B cell (primary cell): ENCODE measurements at regions not wholly inside any gene's neighbourhood (a gene's known extent, or its start where the extent isn't known, plus 50 kb on each side); places are given as distances from the start of the nearest gene placed in this dataset.

ENCODE experiments used
- ATAC-seq: fragments of 200-7000 bp; cut with Tn5 transposase; one replicate; pipeline ENCODE4 v1.10.0; 2021; ENCODE audit warnings: low read depth, mild to moderate bottlenecking, moderate number of reproducible peaks, moderate library complexity
- CTCF ChIA-PET: fragments of 350-600 bp; sonication (Branson Sonifier 250); formaldehyde crosslinking; loops from one replicate; lab custom pipeline; 2021; ENCODE audit warnings: antibody characterized with exemption, inconsistent platforms; lab: Charles Lee
- POLR2A ChIA-PET: fragments of 350-600 bp; sonication (Branson Sonifier 250); formaldehyde crosslinking; loops from one replicate; lab custom pipeline; 2021; ENCODE audit warnings: antibody characterized with exemption; lab: Charles Lee
- DNase-seq: peaks from one replicate; pipeline ENCODE4 v3.0.0; 2013
- H2AFZ ChIP-seq: 2 replicates; pipeline ENCODE4 v1.6.1; 2012; ENCODE audit warnings: mild to moderate bottlenecking, low read depth, low read length; ENCODE audit not compliant: insufficient read depth, poor library complexity, severe bottlenecking
- H3K27ac ChIP-seq, 2 donors: 1 replicate in 1 of 2; 2 replicates in 1 of 2; pipeline ENCODE4 v1.5.1; 2012 to 2013; ENCODE audit warnings: low read length in 2 of 2, mild to moderate bottlenecking in 2 of 2, moderate library complexity in 1 of 2
- H3K27me3 ChIP-seq, 4 experiments: fragments of 200-600 bp in 1 of 4; sonication (generic) in 1 of 4; replicated peaks in 1 of 4; 1 replicate in 2 of 4; 2 replicates in 2 of 4; pipeline versions ENCODE4 v1.6.1 to v1.7.0; 2013 to 2016; ENCODE audit warnings: low read length in 3 of 4, mild to moderate bottlenecking in 2 of 4, mixed read lengths in 1 of 4, moderate library complexity in 1 of 4; ENCODE audit not compliant: insufficient read depth in 4 of 4, control insufficient read depth in 3 of 4; ENCODE audit errors: control extremely low read depth in 1 of 4
- H3K36me3 ChIP-seq, 2 experiments: replicated peaks in 1 of 2; 1 replicate in 1 of 2; 2 replicates in 1 of 2; pipeline versions ENCODE4 v1.6.1 to v1.7.1; 2013; ENCODE audit warnings: low read length in 1 of 2; ENCODE audit not compliant: insufficient read depth in 2 of 2, control insufficient read depth in 1 of 2; ENCODE audit errors: control extremely low read depth in 1 of 2, extremely low read depth in 1 of 2
- H3K4me1 ChIP-seq, 2 donors: fragments of 200-600 bp in 1 of 2; sonication (generic) in 1 of 2; 1 replicate in 1 of 2; 2 replicates in 1 of 2; pipeline versions ENCODE4 v1.5.1 to v1.6.1; 2013 to 2017; ENCODE audit warnings: low read length in 2 of 2; ENCODE audit not compliant: control insufficient read depth in 2 of 2, insufficient read depth in 2 of 2
- H3K4me2 ChIP-seq: replicated peaks from 2 replicates; pipeline ENCODE3; 2012; ENCODE audit warnings: mild to moderate bottlenecking, low read depth, low read length; ENCODE audit not compliant: poor library complexity, severe bottlenecking
- H3K4me3 ChIP-seq, 5 experiments: fragments of 200-600 bp in 1 of 5; sonication (generic) in 1 of 5; 1 replicate in 3 of 5; 2 replicates in 2 of 5; pipeline versions ENCODE4 v1.5.1 to v1.7.0; 2011 to 2016; ENCODE audit warnings: low read length in 4 of 5, mild to moderate bottlenecking in 4 of 5, low read depth in 2 of 5, control low read depth in 1 of 5, moderate library complexity in 1 of 5; ENCODE audit not compliant: insufficient read depth in 1 of 5; ENCODE audit errors: control extremely low read depth in 1 of 5, extremely low read depth in 1 of 5
- H3K79me2 ChIP-seq: fragments of 200-600 bp; sonication (generic); one replicate; pipeline ENCODE4 v1.6.0; 2016; ENCODE audit warnings: low read length; ENCODE audit not compliant: control insufficient read depth, insufficient read depth
- H3K9ac ChIP-seq: fragments of 200-600 bp; sonication (generic); 2 replicates; pipeline ENCODE4 v1.6.1; 2017; ENCODE audit warnings: mild to moderate bottlenecking, low read length, moderate library complexity
- H3K9me3 ChIP-seq, 3 donors: one replicate each; pipeline versions ENCODE4 v1.6.1 to v1.7.1; 2013; ENCODE audit warnings: low read length in 2 of 3; ENCODE audit not compliant: control insufficient read depth in 2 of 3, insufficient read depth in 1 of 3; ENCODE audit errors: control extremely low read depth in 1 of 3
- H4K20me1 ChIP-seq: 2 replicates; pipeline ENCODE4 v1.6.0; 2012; ENCODE audit warnings: mild to moderate bottlenecking, low read length; ENCODE audit not compliant: insufficient read depth, control insufficient read depth, poor library complexity, severe bottlenecking
- H3K27ac Mint-ChIP-seq: one replicate; pipeline ENCODE4 v1.8.0; 2021; ENCODE audit warnings: mixed read lengths
- H3K27me3 Mint-ChIP-seq: one replicate; pipeline ENCODE4 v1.8.0; 2021; ENCODE audit warnings: mixed read lengths
- H3K4me1 Mint-ChIP-seq: one replicate; pipeline ENCODE4 v1.8.0; 2021; ENCODE audit warnings: mixed read lengths
- H3K4me3 Mint-ChIP-seq: one replicate; pipeline ENCODE4 v1.8.0; 2021; ENCODE audit warnings: mixed read lengths
- H3K9me3 Mint-ChIP-seq: one replicate; pipeline ENCODE4 v1.8.0; 2022; ENCODE audit warnings: mixed read lengths; ENCODE audit not compliant: insufficient read depth
- EZH2 ChIP-seq: IDR thresholded peaks from 2 replicates; pipeline ENCODE4 v1.6.1; 2012; ENCODE audit warnings: borderline replicate concordance, low read depth, mild to moderate bottlenecking, moderate library complexity, low read length; ENCODE audit not compliant: insufficient read depth, poor library complexity, severe bottlenecking
- WGBS: methylation state at CpG from one replicate; pipeline ENCODE4 v1.1.5; 2013; ENCODE audit warnings: missing lambda C conversion rate; ENCODE audit not compliant: insufficient coverage; 5-methylcytosine and 5-hydroxymethylcytosine counted together
- intact Hi-C: fragments of 100-400 bp; cut with micrococcal nuclease; formaldehyde crosslinking; loops from one replicate; pipeline ENCODE4 v1.10.0; 2022
- TF ChIP-seq, protein P1 (sequence below): fragments of 200-600 bp; IDR thresholded peaks from one replicate; pipeline ENCODE4 v1.8.0; 2022; ENCODE audit warnings: antibody characterized with exemption, mild to moderate bottlenecking

GRCh38 chr19:29031216-29031615, 181.7 kb downstream of the UQCRFS1 start:
- no peak overlapping the region for H3K4me2 ChIP-seq
- H2AFZ ChIP-seq, result no peak overlapping the region
- H3K4me1 Mint-ChIP-seq, result no peaks in the 10 kb centered on the region
- ChIA-PET CTCF (no interaction called here), POLR2A (no interaction called here)
- TF ChIP-seq, protein P1, sequence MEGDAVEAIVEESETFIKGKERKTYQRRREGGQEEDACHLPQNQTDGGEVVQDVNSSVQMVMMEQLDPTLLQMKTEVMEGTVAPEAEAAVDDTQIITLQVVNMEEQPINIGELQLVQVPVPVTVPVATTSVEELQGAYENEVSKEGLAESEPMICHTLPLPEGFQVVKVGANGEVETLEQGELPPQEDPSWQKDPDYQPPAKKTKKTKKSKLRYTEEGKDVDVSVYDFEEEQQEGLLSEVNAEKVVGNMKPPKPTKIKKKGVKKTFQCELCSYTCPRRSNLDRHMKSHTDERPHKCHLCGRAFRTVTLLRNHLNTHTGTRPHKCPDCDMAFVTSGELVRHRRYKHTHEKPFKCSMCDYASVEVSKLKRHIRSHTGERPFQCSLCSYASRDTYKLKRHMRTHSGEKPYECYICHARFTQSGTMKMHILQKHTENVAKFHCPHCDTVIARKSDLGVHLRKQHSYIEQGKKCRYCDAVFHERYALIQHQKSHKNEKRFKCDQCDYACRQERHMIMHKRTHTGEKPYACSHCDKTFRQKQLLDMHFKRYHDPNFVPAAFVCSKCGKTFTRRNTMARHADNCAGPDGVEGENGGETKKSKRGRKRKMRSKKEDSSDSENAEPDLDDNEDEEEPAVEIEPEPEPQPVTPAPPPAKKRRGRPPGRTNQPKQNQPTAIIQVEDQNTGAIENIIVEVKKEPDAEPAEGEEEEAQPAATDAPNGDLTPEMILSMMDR, result no peak
- TF ChIP-seq EZH2, result no peak
- H3K4me3 Mint-ChIP-seq, result no peak overlapping the region
- no peaks in the 10 kb centered on the region for H3K27me3 ChIP-seq
- no peak overlapping the region for H3K9ac ChIP-seq
- no peaks in the 10 kb centered on the region for H3K27me3 Mint-ChIP-seq
- DNase-seq, result no peak
- no peak overlapping the region for H3K27ac ChIP-seq
- no peaks in the 10 kb centered on the region for H3K79me2 ChIP-seq
- H3K4me1 ChIP-seq, result no peaks in the 10 kb centered on the region
- ATAC-seq, result no peak
- WGBS, result 33% methylated on average over 1 of the region's 1 CpG
- intact Hi-C loops, result no loop called here
- H3K4me3 ChIP-seq, result no peak overlapping the region
- no peaks in the 10 kb centered on the region for H4K20me1 ChIP-seq
- H3K9me3 Mint-ChIP-seq, result peaks cover 2% of the 10 kb centered on the region
- H3K9me3 ChIP-seq, result peaks cover 0 to 28% (median 0%) of the 10 kb centered on the region in 3 donors
- no peak overlapping the region for H3K27ac Mint-ChIP-seq
- no peaks in the 10 kb centered on the region for H3K36me3 ChIP-seq

DNA sequence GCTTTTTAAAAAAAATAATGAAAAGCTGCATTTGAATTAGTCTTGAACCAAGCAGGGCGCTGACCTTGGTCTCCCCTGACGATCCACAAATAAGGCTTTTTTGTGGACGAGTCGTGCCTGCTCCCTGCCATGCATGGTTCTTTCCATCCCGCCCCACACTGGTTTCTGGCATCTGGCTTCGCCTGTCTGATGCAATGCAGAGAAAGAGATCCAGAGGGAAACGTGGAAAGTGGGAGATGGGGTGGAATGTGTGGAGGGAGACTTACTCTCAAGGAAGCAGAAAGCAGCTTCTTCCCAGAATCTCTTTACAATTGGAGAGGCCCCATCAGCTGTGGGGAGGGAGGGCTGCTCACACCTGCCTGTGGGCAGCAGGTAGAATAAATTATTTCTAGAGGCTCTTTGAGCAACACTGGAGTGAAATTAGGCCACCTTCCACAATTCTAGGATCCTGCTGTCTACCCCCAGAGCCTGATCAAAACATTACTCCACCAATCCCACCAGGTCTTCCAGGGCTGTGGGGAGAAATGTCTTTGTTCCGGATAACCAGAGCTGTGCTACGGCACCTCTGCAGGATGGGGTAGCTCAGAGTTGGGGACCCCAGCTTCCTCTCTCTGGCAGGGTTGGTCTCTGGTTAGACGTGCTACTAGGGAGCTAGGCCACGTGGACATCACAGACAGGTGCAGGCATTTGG, 183.5 kb downstream of the UQCRFS1 start:
- whole genome bisulfite sequencing, result 91% methylated on average over 8 of the region's 11 CpGs
- peaks cover 2% of the 10 kb centered on the region for H3K9me3 Mint-ChIP-seq
- H3K27ac Mint-ChIP-seq, result no peak overlapping the region
- intact Hi-C loops, result no loop called here
- no peak overlapping the region for H3K4me3 Mint-ChIP-seq
- Histone ChIP-seq H3K79me2 (no peaks in the 10 kb centered on the region), H3K4me3 (no peak overlapping the region), H3K27me3 (no peaks in the 10 kb centered on the region), H3K27ac (no peak overlapping the region), H3K4me2 (no peak overlapping the region), H3K4me1 (no peaks in the 10 kb centered on the region), H3K36me3 (no peaks in the 10 kb centered on the region), H4K20me1 (no peaks in the 10 kb centered on the region), H3K9me3 (peaks cover 0 to 34% (median 0%) of the 10 kb centered on the region in 3 donors), H3K9ac (no peak overlapping the region), H2AFZ (no peak overlapping the region)
- CTCF ChIA-PET, result no interaction called here
- H3K4me1 Mint-ChIP-seq, result no peaks in the 10 kb centered on the region
- no peak for DNase-seq
- POLR2A ChIA-PET, result no interaction called here
- no peak for ATAC-seq
- TF ChIP-seq, protein P1, result no peak
- no peak for TF ChIP-seq EZH2
- H3K27me3 Mint-ChIP-seq, result no peaks in the 10 kb centered on the region
